ENCODE measurements at regions not wholly inside any gene's neighbourhood (a gene's known extent, or its start where the extent isn't known, plus 50 kb on each side); places are given as distances from the start of the nearest gene placed in this dataset.
A peak's percentile ranks its signal among the peaks of the same experiment; 100 is the strongest.
"Not testable (repeated sequence)": the region's sequence is repeated elsewhere in the genome, so short reads cannot be mapped to it uniquely, and the experiment has no call there.

- H3K36me3 Mint-ChIP-seq: no peaks in the 10 kb centered on the region
- no peaks in the 10 kb centered on the region for H3K27me3 Mint-ChIP-seq
- H3K27ac Mint-ChIP-seq: no peak overlapping the region
- H3K9me3 Mint-ChIP-seq: no peaks in the 10 kb centered on the region
- no peak overlapping the region for H3K4me3 Mint-ChIP-seq
- peaks cover 20% of the 10 kb centered on the region for H3K4me1 Mint-ChIP-seq
Observed at GRCh38 chr3:177807150-177807875, 610.0 kb upstream of the TBL1XR1 start.

GRCh38 chr3:177808928-177809478 is 611.7 kb upstream of the TBL1XR1 start:
- H3K4me3 Mint-ChIP-seq, H3K27me3 Mint-ChIP-seq, H3K9me3 Mint-ChIP-seq, H3K27ac Mint-ChIP-seq, H3K36me3 Mint-ChIP-seq: not testable (repeated sequence)
- peaks cover 20% of the 10 kb centered on the region for H3K4me1 Mint-ChIP-seq

- H3K9me3 Mint-ChIP-seq: no peaks in the 10 kb centered on the region
- H3K27ac Mint-ChIP-seq: peak overlapping the region; percentile 87
Observed at GRCh38 chr3:177810162-177810623, 612.9 kb upstream of the TBL1XR1 start.

GRCh38 chr3:177811112-177811511 is 613.8 kb upstream of the TBL1XR1 start:
- Mint-ChIP-seq H3K27me3 (no peaks in the 10 kb centered on the region), H3K27ac (no peak overlapping the region)

More at GRCh38 chr3:177810162-177810623, 612.9 kb upstream of the TBL1XR1 start:
- peaks cover 20% of the 10 kb centered on the region for H3K4me1 Mint-ChIP-seq
- no peaks in the 10 kb centered on the region for H3K27me3 Mint-ChIP-seq
- H3K36me3 Mint-ChIP-seq: no peaks in the 10 kb centered on the region
- H3K4me3 Mint-ChIP-seq: peak overlapping the region; percentile 51

GRCh38 chr3:177811835-177812234 is 614.6 kb upstream of the TBL1XR1 start:
- Mint-ChIP-seq H3K27me3 (no peaks in the 10 kb centered on the region), H3K4me1 (peaks cover 20% of the 10 kb centered on the region), H3K27ac (no peak overlapping the region), H3K4me3 (no peak overlapping the region), H3K36me3 (no peaks in the 10 kb centered on the region), H3K9me3 (no peaks in the 10 kb centered on the region)

More at GRCh38 chr3:177811112-177811511, 613.8 kb upstream of the TBL1XR1 start:
- peaks cover 20% of the 10 kb centered on the region for H3K4me1 Mint-ChIP-seq
- no peak overlapping the region for H3K4me3 Mint-ChIP-seq
- H3K9me3 Mint-ChIP-seq: no peaks in the 10 kb centered on the region
- no peaks in the 10 kb centered on the region for H3K36me3 Mint-ChIP-seq

GRCh38 chr3:177812492-177812891 is 615.2 kb upstream of the TBL1XR1 start:
- Mint-ChIP-seq H3K9me3 (no peaks in the 10 kb centered on the region), H3K27me3 (no peaks in the 10 kb centered on the region), H3K27ac (no peak overlapping the region), H3K4me3 (no peak overlapping the region), H3K36me3 (no peaks in the 10 kb centered on the region), H3K4me1 (peaks cover 20% of the 10 kb centered on the region)

- Mint-ChIP-seq H3K36me3 (no peaks in the 10 kb centered on the region), H3K4me1 (peaks cover 20% of the 10 kb centered on the region), H3K9me3 (no peaks in the 10 kb centered on the region), H3K27me3 (no peaks in the 10 kb centered on the region), H3K4me3 (no peak overlapping the region), H3K27ac (no peak overlapping the region)
Observed at GRCh38 chr3:177813322-177813721, 616.0 kb upstream of the TBL1XR1 start.

GRCh38 chr3:177816667-177817208 is 619.5 kb upstream of the TBL1XR1 start:
- Mint-ChIP-seq H3K4me1 (peaks cover 5% of the 10 kb centered on the region), H3K36me3 (no peaks in the 10 kb centered on the region), H3K27ac (no peak overlapping the region), H3K27me3 (no peaks in the 10 kb centered on the region), H3K4me3 (no peak overlapping the region), H3K9me3 (no peaks in the 10 kb centered on the region)

GRCh38 chr3:177817751-177818150 is 620.5 kb upstream of the TBL1XR1 start:
- Mint-ChIP-seq H3K4me3 (no peak overlapping the region), H3K27ac (no peak overlapping the region), H3K27me3 (no peaks in the 10 kb centered on the region), H3K36me3 (no peaks in the 10 kb centered on the region), H3K9me3 (no peaks in the 10 kb centered on the region), H3K4me1 (peaks cover 5% of the 10 kb centered on the region)

- H3K36me3 Mint-ChIP-seq: no peaks in the 10 kb centered on the region
- no peaks in the 10 kb centered on the region for H3K9me3 Mint-ChIP-seq
- H3K27ac Mint-ChIP-seq: no peak overlapping the region
- peaks cover 5% of the 10 kb centered on the region for H3K4me1 Mint-ChIP-seq
- no peak overlapping the region for H3K4me3 Mint-ChIP-seq
- no peaks in the 10 kb centered on the region for H3K27me3 Mint-ChIP-seq
Observed at GRCh38 chr3:177818712-177819240, 621.5 kb upstream of the TBL1XR1 start.

- no peak overlapping the region for H3K4me3 Mint-ChIP-seq
- no peak overlapping the region for H3K27ac Mint-ChIP-seq
- H3K27me3 Mint-ChIP-seq: no peaks in the 10 kb centered on the region
- H3K9me3 Mint-ChIP-seq: no peaks in the 10 kb centered on the region
- H3K36me3 Mint-ChIP-seq: no peaks in the 10 kb centered on the region
- peaks cover 5% of the 10 kb centered on the region for H3K4me1 Mint-ChIP-seq
Observed at GRCh38 chr3:177820683-177821316, 623.5 kb upstream of the TBL1XR1 start.

GRCh38 chr3:177822681-177823096 is 625.4 kb upstream of the TBL1XR1 start:
- Mint-ChIP-seq H3K27ac (no peak overlapping the region), H3K27me3 (no peaks in the 10 kb centered on the region), H3K9me3 (no peaks in the 10 kb centered on the region), H3K4me3 (no peak overlapping the region), H3K4me1 (peaks cover 10% of the 10 kb centered on the region), H3K36me3 (no peaks in the 10 kb centered on the region)

GRCh38 chr3:177823701-177824189 is 626.5 kb upstream of the TBL1XR1 start:
- Mint-ChIP-seq H3K27ac (no peak overlapping the region), H3K9me3 (no peaks in the 10 kb centered on the region), H3K4me1 (peaks cover 15% of the 10 kb centered on the region), H3K27me3 (no peaks in the 10 kb centered on the region), H3K4me3 (no peak overlapping the region), H3K36me3 (no peaks in the 10 kb centered on the region)

GRCh38 chr3:177824190-177824786 is 627.0 kb upstream of the TBL1XR1 start:
- Mint-ChIP-seq H3K27me3 (no peaks in the 10 kb centered on the region), H3K9me3 (no peaks in the 10 kb centered on the region), H3K4me1 (peaks cover 15% of the 10 kb centered on the region), H3K36me3 (no peaks in the 10 kb centered on the region), H3K27ac (no peak overlapping the region), H3K4me3 (no peak overlapping the region)

- Mint-ChIP-seq H3K27me3 (no peaks in the 10 kb centered on the region), H3K36me3 (no peaks in the 10 kb centered on the region), H3K4me3 (no peak overlapping the region), H3K4me1 (peaks cover 15% of the 10 kb centered on the region), H3K27ac (no peak overlapping the region), H3K9me3 (no peaks in the 10 kb centered on the region)
Observed at GRCh38 chr3:177824841-177825240, 627.6 kb upstream of the TBL1XR1 start.

Data from activated naive CD4-positive, alpha-beta T cell treated with anti-CD3 and anti-CD28 coated beads, Interleukin-2, amount 50 U/mL, for 24 hours (primary cell).